ENCODE measurements at regions not wholly inside any gene's neighbourhood (a gene's known extent, or its start where the extent isn't known, plus 50 kb on each side); places are given as distances from the start of the nearest gene placed in this dataset.
A peak's percentile ranks its signal among the peaks of the same experiment; 100 is the strongest.

DNA sequence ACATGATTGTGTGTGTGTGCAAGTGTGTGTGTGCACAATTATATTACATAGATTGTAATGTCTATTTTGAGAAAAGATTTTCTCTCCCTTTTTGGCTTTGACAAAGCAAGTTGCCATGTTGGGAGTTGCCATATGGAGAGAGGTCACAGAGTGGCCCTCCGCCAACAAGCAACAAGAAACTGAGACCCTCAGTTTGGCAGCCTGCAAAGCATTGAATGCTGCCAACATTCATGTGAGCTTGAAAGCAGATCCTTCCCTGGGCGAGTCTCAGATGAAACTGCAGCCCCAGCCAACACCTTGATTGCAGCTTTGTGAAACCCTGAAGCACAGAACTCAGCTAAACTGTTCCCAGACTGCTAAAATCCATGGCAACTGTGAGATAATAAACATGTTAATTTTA lies 498.0 kb downstream of the NR2F1-AS1 start:
- no peaks in the 10 kb centered on the region for H3K36me3 Mint-ChIP-seq
- no peak overlapping the region for H3K27ac Mint-ChIP-seq
- no peaks in the 10 kb centered on the region for H3K27me3 Mint-ChIP-seq
- no peak overlapping the region for H3K4me3 Mint-ChIP-seq
- H3K4me1 Mint-ChIP-seq (ENCODE audit: low read depth): no peaks in the 10 kb centered on the region
- H3K9me3 Mint-ChIP-seq (ENCODE audit: low read depth): no peaks in the 10 kb centered on the region

GRCh38 chr5:93079046-93079445 lies 502.0 kb downstream of the NR2F1-AS1 start:
- Mint-ChIP-seq H3K4me3 (no peak overlapping the region), H3K27me3 (no peaks in the 10 kb centered on the region), H3K4me1 (ENCODE audit: low read depth) (no peaks in the 10 kb centered on the region), H3K36me3 (no peaks in the 10 kb centered on the region), H3K27ac (no peak overlapping the region), H3K9me3 (ENCODE audit: low read depth) (no peaks in the 10 kb centered on the region)

- Mint-ChIP-seq H3K36me3 (no peaks in the 10 kb centered on the region), H3K9me3 (ENCODE audit: low read depth) (no peaks in the 10 kb centered on the region), H3K4me1 (ENCODE audit: low read depth) (no peaks in the 10 kb centered on the region), H3K4me3 (no peak overlapping the region), H3K27ac (peak overlapping the region; percentile 4), H3K27me3 (no peaks in the 10 kb centered on the region)
Measured at GRCh38 chr5:93078082-93079038, 502.7 kb downstream of the NR2F1-AS1 start.

DNA sequence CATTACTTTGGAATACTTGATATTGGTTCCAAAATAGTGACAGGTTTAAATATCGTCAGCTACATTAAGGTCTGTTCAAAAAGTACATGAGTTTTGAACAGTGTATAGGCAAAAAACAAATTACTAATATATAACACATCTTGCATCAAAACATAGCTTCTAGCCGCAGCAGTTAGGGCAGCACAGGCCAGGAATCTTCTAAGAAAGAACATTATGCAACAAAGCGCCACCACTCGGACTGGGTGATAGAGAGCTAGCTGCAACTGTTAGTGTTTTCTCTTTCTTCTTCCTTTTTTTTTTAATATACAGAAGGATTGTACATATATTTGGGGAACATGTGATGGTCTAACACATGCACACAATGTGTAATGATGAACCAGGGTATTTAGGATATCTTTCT lies 504.5 kb downstream of the NR2F1-AS1 start:
- no peaks in the 10 kb centered on the region for H3K9me3 Mint-ChIP-seq (ENCODE audit: low read depth)
- no peak overlapping the region for H3K4me3 Mint-ChIP-seq
- no peak overlapping the region for H3K27ac Mint-ChIP-seq
- no peaks in the 10 kb centered on the region for H3K4me1 Mint-ChIP-seq (ENCODE audit: low read depth)
- H3K27me3 Mint-ChIP-seq: no peaks in the 10 kb centered on the region
- no peaks in the 10 kb centered on the region for H3K36me3 Mint-ChIP-seq

- no peaks in the 10 kb centered on the region for H3K27me3 Mint-ChIP-seq
- no peak overlapping the region for H3K4me3 Mint-ChIP-seq
- H3K9me3 Mint-ChIP-seq (ENCODE audit: low read depth): no peaks in the 10 kb centered on the region
- no peaks in the 10 kb centered on the region for H3K36me3 Mint-ChIP-seq
- H3K4me1 Mint-ChIP-seq (ENCODE audit: low read depth): no peaks in the 10 kb centered on the region
- no peak overlapping the region for H3K27ac Mint-ChIP-seq
Measured at GRCh38 chr5:93076096-93076495, 504.9 kb downstream of the NR2F1-AS1 start.

DNA sequence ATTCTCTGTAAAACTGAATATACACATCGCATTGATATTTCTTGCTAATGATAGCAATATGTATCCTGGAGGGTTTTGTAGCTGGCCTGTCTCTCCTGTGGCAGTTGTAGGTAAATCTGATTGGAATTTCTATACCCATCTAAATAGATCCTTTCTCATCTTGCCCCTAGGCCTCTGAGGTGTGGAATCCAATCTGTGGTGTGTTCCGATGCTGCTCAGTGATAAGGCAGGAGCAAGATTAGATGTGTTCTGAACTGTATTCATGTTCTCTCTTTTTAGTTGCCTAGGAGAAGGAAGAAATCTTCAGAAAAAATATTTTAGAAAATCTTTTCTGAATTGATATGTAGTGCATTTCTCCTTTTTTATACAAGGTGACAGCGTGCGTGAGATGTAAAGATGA lies 507.5 kb downstream of the NR2F1-AS1 start:
- H3K9me3 Mint-ChIP-seq (ENCODE audit: low read depth): no peaks in the 10 kb centered on the region
- no peak overlapping the region for H3K27ac Mint-ChIP-seq
- no peaks in the 10 kb centered on the region for H3K27me3 Mint-ChIP-seq
- no peaks in the 10 kb centered on the region for H3K4me1 Mint-ChIP-seq (ENCODE audit: low read depth)
- H3K4me3 Mint-ChIP-seq: no peak overlapping the region
- H3K36me3 Mint-ChIP-seq: no peaks in the 10 kb centered on the region

DNA sequence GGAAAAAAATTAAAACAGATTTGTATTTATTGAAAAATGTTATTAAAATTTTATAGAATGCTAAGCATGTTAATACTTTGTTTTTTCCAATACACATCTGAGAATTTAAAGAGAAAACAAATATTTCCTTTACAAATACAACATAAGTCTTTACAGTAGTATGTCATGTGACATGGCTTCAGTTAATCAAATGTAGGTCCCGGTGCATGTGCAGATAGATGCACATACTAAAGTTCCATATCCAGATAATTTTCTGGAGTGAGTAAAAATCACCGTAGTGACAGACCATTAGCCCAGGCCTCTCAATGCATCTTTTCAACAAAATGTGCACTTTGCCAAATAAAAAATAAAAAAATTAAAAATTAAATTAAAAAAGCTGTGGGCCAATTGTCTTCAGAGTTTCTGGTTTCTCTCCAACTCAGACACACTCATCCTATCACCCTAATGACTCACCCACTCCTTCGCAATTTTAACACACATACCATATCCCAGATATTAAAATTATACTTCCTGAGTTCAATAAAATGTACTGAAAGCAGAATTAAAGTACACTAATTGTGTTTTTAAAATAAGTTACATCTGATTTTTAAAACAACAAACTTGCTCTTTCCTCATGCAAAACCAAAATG lies 508.1 kb downstream of the NR2F1-AS1 start:
- H3K27ac Mint-ChIP-seq: no peak overlapping the region
- H3K27me3 Mint-ChIP-seq: no peaks in the 10 kb centered on the region
- no peaks in the 10 kb centered on the region for H3K9me3 Mint-ChIP-seq (ENCODE audit: low read depth)
- no peak overlapping the region for H3K4me3 Mint-ChIP-seq
- no peaks in the 10 kb centered on the region for H3K36me3 Mint-ChIP-seq
- H3K4me1 Mint-ChIP-seq (ENCODE audit: low read depth): no peaks in the 10 kb centered on the region

DNA sequence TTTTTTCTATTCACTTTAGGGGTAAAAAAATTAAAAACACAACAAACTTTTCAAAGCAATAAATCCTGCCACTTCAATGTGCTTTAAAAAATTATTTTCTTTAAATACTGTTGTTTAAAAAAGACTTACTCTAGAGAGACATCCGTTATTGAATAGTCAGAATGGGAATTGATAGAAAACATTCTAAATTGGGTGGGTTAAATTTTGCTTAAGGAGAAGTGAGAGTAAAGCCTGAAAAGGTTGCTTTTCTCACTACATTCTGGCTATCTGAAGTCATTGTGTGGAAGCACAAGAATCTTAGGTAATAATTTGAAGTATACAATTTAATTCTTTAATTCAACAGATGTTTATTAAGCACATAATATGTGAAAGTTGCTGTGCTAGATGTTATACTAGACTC lies 509.3 kb downstream of the NR2F1-AS1 start:
- H3K36me3 Mint-ChIP-seq: no peaks in the 10 kb centered on the region
- no peaks in the 10 kb centered on the region for H3K9me3 Mint-ChIP-seq (ENCODE audit: low read depth)
- H3K4me1 Mint-ChIP-seq (ENCODE audit: low read depth): no peaks in the 10 kb centered on the region
- H3K27me3 Mint-ChIP-seq: no peaks in the 10 kb centered on the region
- H3K27ac Mint-ChIP-seq: no peak overlapping the region
- H3K4me3 Mint-ChIP-seq: no peak overlapping the region

DNA sequence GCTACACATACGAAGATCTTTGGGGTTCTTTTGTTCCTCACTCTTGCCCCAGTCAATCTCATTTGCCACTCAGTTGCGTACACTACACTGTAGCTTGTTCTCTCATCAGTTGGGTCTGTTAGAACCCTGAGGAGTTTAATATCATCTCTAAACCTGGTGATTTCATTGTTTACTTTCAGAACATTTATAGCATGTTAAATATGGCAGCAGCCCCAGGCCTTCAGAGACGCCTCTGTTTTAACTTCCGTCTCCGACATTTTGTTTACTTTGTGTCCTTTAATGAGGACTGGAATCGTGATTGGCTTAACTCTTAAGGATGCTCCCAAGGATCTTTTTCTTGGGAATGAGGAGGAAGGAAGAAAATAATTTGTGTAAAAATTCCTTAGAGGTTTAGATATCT lies 510.1 kb downstream of the NR2F1-AS1 start:
- Mint-ChIP-seq H3K9me3 (ENCODE audit: low read depth) (no peaks in the 10 kb centered on the region), H3K27me3 (no peaks in the 10 kb centered on the region), H3K36me3 (no peaks in the 10 kb centered on the region), H3K4me3 (no peak overlapping the region), H3K4me1 (ENCODE audit: low read depth) (no peaks in the 10 kb centered on the region), H3K27ac (no peak overlapping the region)

DNA sequence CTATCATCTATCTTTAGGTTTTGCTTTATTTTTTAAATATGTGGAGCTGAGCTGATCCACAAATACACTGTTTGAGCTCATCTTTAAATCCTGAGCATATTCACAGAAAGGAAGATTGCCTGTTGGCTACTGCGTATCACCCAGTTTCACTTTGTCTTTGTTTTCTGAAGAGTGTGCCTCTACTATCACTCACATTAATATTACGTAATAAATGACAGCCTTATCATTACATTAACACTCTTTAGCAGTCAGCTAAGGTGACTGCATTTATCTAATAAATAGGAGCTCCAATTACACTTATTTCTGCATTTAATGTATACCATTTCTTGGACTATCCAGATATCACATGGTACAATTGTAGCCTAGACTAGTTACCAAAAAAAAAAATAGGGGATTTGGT lies 511.7 kb downstream of the NR2F1-AS1 start:
- Mint-ChIP-seq H3K36me3 (no peaks in the 10 kb centered on the region), H3K27me3 (no peaks in the 10 kb centered on the region), H3K9me3 (ENCODE audit: low read depth) (no peaks in the 10 kb centered on the region), H3K27ac (no peak overlapping the region), H3K4me1 (ENCODE audit: low read depth) (no peaks in the 10 kb centered on the region), H3K4me3 (no peak overlapping the region)

DNA sequence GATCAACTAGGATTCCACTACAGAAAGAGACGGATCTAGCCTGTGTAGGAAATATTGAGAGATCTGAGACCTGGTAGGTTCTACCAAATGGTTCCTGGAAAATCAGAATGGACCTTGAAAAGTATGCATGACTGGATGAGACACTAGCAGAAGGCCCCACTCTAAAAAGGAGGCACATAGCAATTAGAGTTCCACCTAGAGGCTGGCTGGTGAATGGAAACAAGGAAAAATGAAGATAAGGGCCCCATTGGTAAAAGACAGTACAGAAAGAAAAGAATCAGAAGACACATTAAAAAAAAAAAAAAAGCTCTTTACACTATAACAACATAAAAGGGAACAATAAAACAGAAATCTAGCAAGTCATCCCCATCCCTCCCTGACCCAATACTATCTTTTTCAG lies 518.5 kb downstream of the NR2F1-AS1 start:
- Mint-ChIP-seq H3K4me3 (no peak overlapping the region), H3K4me1 (ENCODE audit: low read depth) (no peaks in the 10 kb centered on the region), H3K36me3 (no peaks in the 10 kb centered on the region), H3K9me3 (ENCODE audit: low read depth) (no peaks in the 10 kb centered on the region), H3K27ac (no peak overlapping the region), H3K27me3 (no peaks in the 10 kb centered on the region)

GRCh38 chr5:93058309-93058708 lies 522.7 kb downstream of the NR2F1-AS1 start:
- peaks cover 4% of the 10 kb centered on the region for H3K9me3 Mint-ChIP-seq (ENCODE audit: low read depth)
- no peak overlapping the region for H3K4me3 Mint-ChIP-seq
- no peak overlapping the region for H3K27ac Mint-ChIP-seq
- H3K27me3 Mint-ChIP-seq: no peaks in the 10 kb centered on the region
- no peaks in the 10 kb centered on the region for H3K36me3 Mint-ChIP-seq
- H3K4me1 Mint-ChIP-seq (ENCODE audit: low read depth): no peaks in the 10 kb centered on the region

GRCh38 chr5:93057311-93057710 lies 523.7 kb downstream of the NR2F1-AS1 start:
- Mint-ChIP-seq H3K27ac (no peak overlapping the region), H3K27me3 (no peaks in the 10 kb centered on the region), H3K9me3 (ENCODE audit: low read depth) (peaks cover 4% of the 10 kb centered on the region), H3K36me3 (no peaks in the 10 kb centered on the region), H3K4me1 (ENCODE audit: low read depth) (no peaks in the 10 kb centered on the region), H3K4me3 (no peak overlapping the region)

- H3K9me3 Mint-ChIP-seq (ENCODE audit: low read depth): peaks cover 4% of the 10 kb centered on the region
- H3K27me3 Mint-ChIP-seq: no peaks in the 10 kb centered on the region
- no peak overlapping the region for H3K4me3 Mint-ChIP-seq
- H3K27ac Mint-ChIP-seq: no peak overlapping the region
- H3K36me3 Mint-ChIP-seq: no peaks in the 10 kb centered on the region
- H3K4me1 Mint-ChIP-seq (ENCODE audit: low read depth): no peaks in the 10 kb centered on the region
Measured at GRCh38 chr5:93055971-93056370, 525.0 kb downstream of the NR2F1-AS1 start.

DNA sequence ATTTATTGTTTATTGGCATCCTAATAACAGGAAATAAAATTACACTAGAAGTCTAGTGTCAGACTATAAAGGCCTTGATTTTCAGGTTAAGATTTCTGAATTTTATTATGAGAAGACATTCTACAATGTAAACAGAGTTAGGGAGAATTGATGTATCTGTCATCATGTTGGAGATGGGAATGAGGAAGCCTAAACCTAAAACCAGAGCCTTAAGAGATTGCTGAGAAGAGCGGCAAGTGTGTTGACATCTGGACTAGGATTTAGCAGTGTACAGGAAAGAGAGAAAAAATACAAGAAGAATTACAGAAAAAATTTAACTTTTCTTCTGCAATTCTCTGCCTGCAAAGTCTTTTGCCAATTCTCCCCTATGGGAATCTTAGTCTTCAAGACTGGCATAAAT lies 525.5 kb downstream of the NR2F1-AS1 start:
- H3K27ac Mint-ChIP-seq: no peak overlapping the region
- H3K9me3 Mint-ChIP-seq (ENCODE audit: low read depth): peaks cover 4% of the 10 kb centered on the region
- H3K27me3 Mint-ChIP-seq: no peaks in the 10 kb centered on the region
- no peak overlapping the region for H3K4me3 Mint-ChIP-seq
- H3K36me3 Mint-ChIP-seq: no peaks in the 10 kb centered on the region
- H3K4me1 Mint-ChIP-seq (ENCODE audit: low read depth): no peaks in the 10 kb centered on the region
